ENCODE measurements at regions not wholly inside any gene's neighbourhood (a gene's known extent, or its start where the extent isn't known, plus 50 kb on each side); places are given as distances from the start of the nearest gene placed in this dataset.

GRCh38 chr21:35602811-35603362 lies 457.4 kb downstream of the SETD4 start:
- TF ChIP-seq POLR2A (IDR thresholded peaks at IDR 0.05) (no peak), CTCF (IDR thresholded peaks at IDR 0.05) (no peak)
